ENCODE measurements at regions not wholly inside any gene's neighbourhood (a gene's known extent, or its start where the extent isn't known, plus 50 kb on each side); places are given as distances from the start of the nearest gene placed in this dataset. TPM values are rescaled to one million over a fixed set of nuclear protein-coding genes. Genes with fewer than 3 reads are reported as not detected.

DNA sequence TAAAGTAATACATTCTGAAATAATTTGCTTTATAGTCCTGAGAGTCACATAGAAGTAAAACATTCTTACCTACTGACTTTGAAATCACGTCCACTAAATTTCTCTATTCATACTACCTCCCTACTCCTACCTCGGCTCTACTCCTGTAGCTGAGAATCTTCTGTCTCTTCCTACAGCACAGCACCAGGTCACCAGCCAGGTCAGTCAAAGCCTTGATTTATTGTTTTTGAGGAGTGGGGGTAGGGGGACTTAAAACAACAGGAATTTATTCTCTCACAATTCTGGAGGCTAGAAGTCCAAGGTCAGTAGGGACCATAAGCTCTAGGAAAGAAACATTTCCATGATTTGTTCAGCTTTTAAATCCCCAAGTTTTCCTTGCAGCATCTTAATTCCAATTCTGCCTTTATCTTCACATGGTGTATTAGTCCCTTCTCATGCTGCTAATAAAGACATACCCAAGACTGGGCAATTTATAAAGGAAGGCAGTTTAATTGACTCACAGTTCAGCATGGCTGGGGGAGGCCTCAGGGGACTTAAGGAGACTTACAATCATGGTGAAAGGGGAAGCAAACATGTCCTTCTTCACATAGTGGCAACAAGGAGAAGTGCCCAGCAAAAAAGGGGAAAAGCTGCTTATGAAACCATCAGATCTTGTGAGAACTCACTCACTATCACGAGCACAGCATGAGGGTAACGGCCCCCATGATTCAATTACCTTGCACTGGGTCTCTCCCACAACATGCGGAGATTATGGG lies 49.6 kb upstream of the CCNG1 start:
- POLR2A ChIA-PET = no interaction called here

More for the DNA sequence above, 49.6 kb upstream of the CCNG1 start:
- no peaks in the 10 kb centered on the region for H3K4me1 ChIP-seq (ENCODE audit: control insufficient read depth, extremely low read depth, insufficient read depth, low read length)
- H3K36me3 ChIP-seq (ENCODE audit: control insufficient read depth in 2 of 2, extremely low read depth in 1 of 2, insufficient read depth in 2 of 2, low read length in 2 of 2) = no peaks in the 10 kb centered on the region
- H3K9me1 ChIP-seq (replicated peaks; ENCODE audit: control insufficient read depth, extremely low read depth, insufficient read depth, low read length) = no peaks in the 10 kb centered on the region
- FAIRE-seq = no peak
- H3K79me2 ChIP-seq (ENCODE audit: control insufficient read depth, insufficient read depth, low read length) = no peaks in the 10 kb centered on the region
- H3K9ac ChIP-seq (replicated peaks; ENCODE audit: extremely low read depth, insufficient read depth, low read length) = no peak overlapping the region
- H3K4me2 ChIP-seq (ENCODE audit: insufficient read depth, low read length) = no peak overlapping the region
- no TSS peak for BruUV-seq (replicated peaks)
- no peak overlapping the region for H2AFZ ChIP-seq (ENCODE audit: low read depth, low read length)
- H3K9me3 ChIP-seq (replicated peaks; ENCODE audit: control insufficient read depth, insufficient read depth, low read length) = no peaks in the 10 kb centered on the region
- TF ChIP-seq, protein P1, sequence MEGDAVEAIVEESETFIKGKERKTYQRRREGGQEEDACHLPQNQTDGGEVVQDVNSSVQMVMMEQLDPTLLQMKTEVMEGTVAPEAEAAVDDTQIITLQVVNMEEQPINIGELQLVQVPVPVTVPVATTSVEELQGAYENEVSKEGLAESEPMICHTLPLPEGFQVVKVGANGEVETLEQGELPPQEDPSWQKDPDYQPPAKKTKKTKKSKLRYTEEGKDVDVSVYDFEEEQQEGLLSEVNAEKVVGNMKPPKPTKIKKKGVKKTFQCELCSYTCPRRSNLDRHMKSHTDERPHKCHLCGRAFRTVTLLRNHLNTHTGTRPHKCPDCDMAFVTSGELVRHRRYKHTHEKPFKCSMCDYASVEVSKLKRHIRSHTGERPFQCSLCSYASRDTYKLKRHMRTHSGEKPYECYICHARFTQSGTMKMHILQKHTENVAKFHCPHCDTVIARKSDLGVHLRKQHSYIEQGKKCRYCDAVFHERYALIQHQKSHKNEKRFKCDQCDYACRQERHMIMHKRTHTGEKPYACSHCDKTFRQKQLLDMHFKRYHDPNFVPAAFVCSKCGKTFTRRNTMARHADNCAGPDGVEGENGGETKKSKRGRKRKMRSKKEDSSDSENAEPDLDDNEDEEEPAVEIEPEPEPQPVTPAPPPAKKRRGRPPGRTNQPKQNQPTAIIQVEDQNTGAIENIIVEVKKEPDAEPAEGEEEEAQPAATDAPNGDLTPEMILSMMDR (IDR thresholded peaks at IDR 0.05; ENCODE audit: extremely low read depth in 1 of 2, insufficient read depth in 1 of 2, low read depth in 1 of 2, low read length in 2 of 2) = no peak
- TF ChIP-seq GATA2 (IDR thresholded peaks at IDR 0.05; ENCODE audit: insufficient read depth, insufficient read length, low read depth, low read length) (no peak), POLR2A (IDR thresholded peaks at IDR 0.05; ENCODE audit: low read depth, low read length) (no peak), FOS (IDR thresholded peaks at IDR 0.05; ENCODE audit: borderline replicate concordance, insufficient read depth, low read length) (no peak), MYC (IDR thresholded peaks at IDR 0.05; ENCODE audit: low read depth, low read length) (no peak), POLR2AphosphoS5 (IDR thresholded peaks at IDR 0.05; ENCODE audit: insufficient read depth, low read depth, low read length) (no peak), EZH2 (IDR thresholded peaks at IDR 0.05; ENCODE audit: borderline replicate concordance, low read depth, low read length, severe bottlenecking) (no peak)
- DNase-seq (ENCODE audit: low read depth, low spot score) = no peak
- dilution Hi-C loops (cut with MboI; ENCODE audit: extremely low pct_ligation_motif_present, low sequenced_read_pairs) (no loop called here), intact Hi-C loops (cut with micrococcal nuclease) (no loop called here)
- CTCF ChIA-PET = interaction anchor here (2.2 kb wide), 1 partner anchor 21 kb away, joined by 7 read pairs; no protein-coding TSS in a partner anchor
- no peak overlapping the region for H3K27ac ChIP-seq (ENCODE audit: insufficient read depth, low read depth, low read length)
- H3K27me3 ChIP-seq (ENCODE audit: control insufficient read depth in 2 of 2, insufficient read depth in 2 of 2, low read length in 2 of 2) = no peaks in the 10 kb centered on the region
- no peaks in the 10 kb centered on the region for H4K20me1 ChIP-seq (replicated peaks; ENCODE audit: control insufficient read depth, extremely low read depth, insufficient read depth, low read length)
- H3K4me3 ChIP-seq (replicated peaks in 1 of 3; ENCODE audit: insufficient read depth in 1 of 3, low read depth in 1 of 3, low read length in 3 of 3) = no peak overlapping the region

Small RNA genes in the stretch of these regions (small RNA-seq; reads per million reads assigned to genes)
- not detected for gene RNU6-164P (ENCODE audit: insufficient read depth, insufficient read length, low read depth, low replicate concordance)

Data from endothelial cell of umbilical vein (primary cell).